ENCODE measurements at regions not wholly inside any gene's neighbourhood (a gene's known extent, or its start where the extent isn't known, plus 50 kb on each side); places are given as distances from the start of the nearest gene placed in this dataset.

GRCh38 chr1:30040081-30041019 is 683.0 kb downstream of the MATN1 start:
- DNase-seq: no peak

- no peak for DNase-seq
Measured at GRCh38 chr1:30039354-30040080, 683.9 kb downstream of the MATN1 start.

GRCh38 chr1:30038134-30039025 is 685.0 kb downstream of the MATN1 start:
- DNase-seq: no peak

GRCh38 chr1:30037251-30038118 is 685.9 kb downstream of the MATN1 start:
- DNase-seq: no peak

- DNase-seq: no peak
Measured at GRCh38 chr1:30036666-30037065, 686.7 kb downstream of the MATN1 start.

- no peak for DNase-seq
Measured at GRCh38 chr1:30036229-30036547, 687.2 kb downstream of the MATN1 start.

- no peak for DNase-seq
Measured at GRCh38 chr1:30035522-30036228, 687.7 kb downstream of the MATN1 start.

GRCh38 chr1:30034627-30035521 is 688.5 kb downstream of the MATN1 start:
- no peak for DNase-seq

GRCh38 chr1:30034105-30034626 is 689.2 kb downstream of the MATN1 start:
- DNase-seq: no peak

- DNase-seq: no peak
Measured at GRCh38 chr1:30033256-30034104, 689.9 kb downstream of the MATN1 start.

- DNase-seq: no peak
Measured at GRCh38 chr1:30032302-30032701, 691.1 kb downstream of the MATN1 start.

- no peak for DNase-seq
Measured at GRCh38 chr1:30029677-30030076, 693.7 kb downstream of the MATN1 start.

- no peak for DNase-seq
Measured at GRCh38 chr1:30028939-30029338, 694.4 kb downstream of the MATN1 start.

GRCh38 chr1:30028283-30028682 is 695.1 kb downstream of the MATN1 start:
- no peak for DNase-seq

GRCh38 chr1:30027247-30027646 is 696.1 kb downstream of the MATN1 start:
- DNase-seq: no peak

- DNase-seq: no peak
Measured at GRCh38 chr1:30024411-30025195, 698.8 kb downstream of the MATN1 start.

GRCh38 chr1:30023339-30024022 is 699.9 kb downstream of the MATN1 start:
- no peak for DNase-seq

- no peak for DNase-seq
Measured at GRCh38 chr1:30014031-30014430, 709.4 kb downstream of the MATN1 start.

Measured in central memory CD4-positive, alpha-beta T cell (primary cell).